Keratinocyte (primary cell): ENCODE measurements at regions not wholly inside any gene's neighbourhood (a gene's known extent, or its start where the extent isn't known, plus 50 kb on each side); places are given as distances from the start of the nearest gene placed in this dataset.

Experiments
- DNase-seq: peaks from one replicate; pipeline ENCODE4 v3.0.0-alpha.2; 2011; ENCODE audit warnings: low read depth, missing footprints, low spot score
- FAIRE-seq: peaks from 2 replicates; lab custom pipeline; 2011; peaks lifted over from hg19 to GRCh38; lab: Jason Lieb, UNC
- H2AFZ ChIP-seq: 2 replicates; pipeline ENCODE4 v1.6.0; 2012; ENCODE audit warnings: low read length, control low read depth, inconsistent platforms; ENCODE audit not compliant: control insufficient read depth
- H3K27ac ChIP-seq: 2 replicates; pipeline ENCODE4 v1.5.1; 2011; ENCODE audit warnings: low read length; ENCODE audit not compliant: control insufficient read depth, insufficient read depth
- H3K27me3 ChIP-seq: 3 replicates; pipeline ENCODE4 v1.6.0; 2011; ENCODE audit warnings: low read length; ENCODE audit not compliant: control insufficient read depth, insufficient read depth; ENCODE audit errors: extremely low read depth
- H3K36me3 ChIP-seq, 2 experiments: 2 replicates in 1 of 2; 3 replicates in 1 of 2; pipeline ENCODE4 v1.5.1; 2011; ENCODE audit warnings: low read length in 2 of 2, mild to moderate bottlenecking in 1 of 2; ENCODE audit not compliant: control insufficient read depth in 2 of 2, insufficient read depth in 2 of 2; ENCODE audit errors: extremely low read depth in 1 of 2
- H3K4me1 ChIP-seq: 3 replicates; pipeline ENCODE4 v1.5.1; 2011; ENCODE audit warnings: low read length; ENCODE audit not compliant: control insufficient read depth, insufficient read depth; ENCODE audit errors: extremely low read depth
- H3K4me2 ChIP-seq: 3 replicates; pipeline ENCODE4 v1.6.0; 2011; ENCODE audit warnings: low read depth, low read length; ENCODE audit not compliant: control insufficient read depth, insufficient read depth; ENCODE audit errors: extremely low read depth
- H3K4me3 ChIP-seq, 3 experiments: fragments of 200-600 bp in 1 of 3; sonication (generic) in 1 of 3; 2 replicates in 2 of 3; 3 replicates in 1 of 3; pipeline ENCODE4 v1.5.1; 2011 to 2016; ENCODE audit warnings: low read length in 3 of 3, mild to moderate bottlenecking in 3 of 3, control low read depth in 2 of 3, inconsistent platforms in 1 of 3, low read depth in 1 of 3, mixed read lengths in 1 of 3, mixed run types in 1 of 3, moderate library complexity in 1 of 3; ENCODE audit not compliant: control insufficient read depth in 2 of 3, insufficient read depth in 2 of 3; ENCODE audit errors: extremely low read depth in 1 of 3
- H3K79me2 ChIP-seq: 2 replicates; pipeline ENCODE4 v1.6.0; 2012; ENCODE audit warnings: low read length; ENCODE audit not compliant: control insufficient read depth, insufficient read depth
- H3K9ac ChIP-seq: 3 replicates; pipeline ENCODE4 v1.6.0; 2011; ENCODE audit warnings: low read length; ENCODE audit not compliant: control insufficient read depth, insufficient read depth; ENCODE audit errors: extremely low read depth
- H3K9me1 ChIP-seq: 3 replicates; pipeline ENCODE4 v1.6.0; 2011; ENCODE audit warnings: low read length; ENCODE audit not compliant: control insufficient read depth, insufficient read depth; ENCODE audit errors: extremely low read depth
- H3K9me3 ChIP-seq: 2 replicates; pipeline ENCODE4 v1.5.1; 2012; ENCODE audit warnings: low read depth, low read length; ENCODE audit not compliant: control insufficient read depth
- H4K20me1 ChIP-seq: 3 replicates; pipeline ENCODE4 v1.6.0; 2011; ENCODE audit warnings: low read length; ENCODE audit not compliant: control insufficient read depth, insufficient read depth; ENCODE audit errors: extremely low read depth
- CTCF ChIP-seq, 3 experiments: IDR thresholded peaks in 1 of 3; conservative IDR thresholded peaks in 1 of 3; optimal IDR thresholded peaks in 1 of 3; 2 replicates in 2 of 3; 3 replicates in 1 of 3; pipeline versions ENCODE3 to v1.5.1; 2011; ENCODE audit warnings: low read length in 3 of 3, mild to moderate bottlenecking in 3 of 3, moderate library complexity in 2 of 3, control low read depth in 1 of 3, inconsistent platforms in 1 of 3; ENCODE audit not compliant: insufficient read depth in 2 of 3; ENCODE audit errors: extremely low read depth in 1 of 3
- EZH2 ChIP-seq: IDR thresholded peaks from one replicate; pipeline ENCODE4 v1.6.1; 2012; ENCODE audit warnings: inconsistent platforms, mild to moderate bottlenecking, low read length, moderate library complexity
- dilution Hi-C: fragments of 300-500 bp; cut with MboI; formaldehyde crosslinking; loops from one replicate; pipeline ENCODE4 v1.7.0; 2020; ENCODE audit warnings: low sequenced_read_pairs; ENCODE audit not compliant: extremely low pct_ligation_motif_present

GRCh38 chr6:151738960-151739359 lies 68.5 kb upstream of the ESR1 start:
- Histone ChIP-seq H3K27ac (no peak overlapping the region), H3K9me3 (no peaks in the 10 kb centered on the region), H3K36me3 (no peaks in the 10 kb centered on the region), H3K9me1 (no peaks in the 10 kb centered on the region), H3K4me3 (no peak overlapping the region), H3K27me3 (no peaks in the 10 kb centered on the region), H3K79me2 (no peaks in the 10 kb centered on the region), H3K4me2 (no peak overlapping the region), H3K4me1 (no peaks in the 10 kb centered on the region), H4K20me1 (no peaks in the 10 kb centered on the region), H2AFZ (no peak overlapping the region), H3K9ac (no peak overlapping the region)
- DNase-seq (no peak), FAIRE-seq (no peak)
- TF ChIP-seq EZH2: no peak
- no peak for TF ChIP-seq CTCF (optimal IDR thresholded peaks at IDR 0.05 in 1 of 3, IDR thresholded peaks at IDR 0.05 in 1 of 3, conservative IDR thresholded peaks at IDR 0.05 in 1 of 3; ENCODE audit: extremely low read depth in 1 of 3, insufficient read depth in 2 of 3, low read length in 3 of 3)
- dilution Hi-C loops: no loop called here

DNA sequence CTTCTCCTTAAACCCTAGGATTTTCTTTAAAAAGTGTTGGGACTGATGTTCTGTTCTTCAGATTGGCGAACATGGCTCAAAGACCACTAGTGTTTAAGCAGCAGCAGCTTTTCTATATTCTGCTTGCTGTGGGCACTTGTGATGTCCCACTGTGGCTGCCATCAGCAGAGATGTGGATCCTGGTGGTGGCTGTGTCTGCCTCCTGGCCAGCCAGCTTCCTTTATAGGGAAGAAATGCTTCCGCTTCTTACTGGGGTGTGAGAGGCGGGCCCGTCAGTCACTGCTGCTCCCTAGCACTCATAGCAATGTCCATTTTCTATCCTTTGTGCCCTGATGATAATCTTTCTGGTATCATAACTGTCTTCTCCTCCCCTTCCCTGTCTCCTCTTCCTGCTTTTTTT lies 66.7 kb upstream of the ESR1 start:
- Histone ChIP-seq H4K20me1 (no peaks in the 10 kb centered on the region), H3K4me2 (no peak overlapping the region), H3K9me3 (no peaks in the 10 kb centered on the region), H3K36me3 (no peaks in the 10 kb centered on the region), H3K27ac (no peak overlapping the region), H3K4me3 (no peak overlapping the region), H2AFZ (no peak overlapping the region), H3K27me3 (no peaks in the 10 kb centered on the region), H3K9me1 (no peaks in the 10 kb centered on the region), H3K9ac (no peak overlapping the region), H3K4me1 (no peaks in the 10 kb centered on the region), H3K79me2 (no peaks in the 10 kb centered on the region)
- FAIRE-seq: no peak
- dilution Hi-C loops: no loop called here
- TF ChIP-seq EZH2 (no peak), CTCF (optimal IDR thresholded peaks at IDR 0.05 in 1 of 3, IDR thresholded peaks at IDR 0.05 in 1 of 3, conservative IDR thresholded peaks at IDR 0.05 in 1 of 3; ENCODE audit: extremely low read depth in 1 of 3, insufficient read depth in 2 of 3, low read length in 3 of 3) (no peak)
- no peak for DNase-seq
